ENCODE measurements at regions not wholly inside any gene's neighbourhood (a gene's known extent, or its start where the extent isn't known, plus 50 kb on each side); places are given as distances from the start of the nearest gene placed in this dataset.

GRCh38 chr11:43602670-43603069 is 77.9 kb upstream of the HSD17B12 start:
- H3K4me3 ChIP-seq (ENCODE audit: control insufficient read depth, low read depth, low read length), result no peak overlapping the region
- no peak for TF ChIP-seq CTCF (IDR thresholded peaks at IDR 0.05; ENCODE audit: control insufficient read depth, insufficient read depth, low read depth, low read length, missing control alignments)
- no peak for DNase-seq (ENCODE audit: low read depth)

GRCh38 chr11:43614214-43614613 is 66.3 kb upstream of the HSD17B12 start:
- TF ChIP-seq CTCF (IDR thresholded peaks at IDR 0.05; ENCODE audit: control insufficient read depth, insufficient read depth, low read depth, low read length, missing control alignments), result no peak
- no peak overlapping the region for H3K4me3 ChIP-seq (ENCODE audit: control insufficient read depth, low read depth, low read length)
- DNase-seq (ENCODE audit: low read depth), result no peak

GRCh38 chr11:43619863-43620505 is 60.6 kb upstream of the HSD17B12 start:
- DNase-seq (ENCODE audit: low read depth), result no peak
- no peak overlapping the region for H3K4me3 ChIP-seq (ENCODE audit: control insufficient read depth, low read depth, low read length)
- TF ChIP-seq CTCF (IDR thresholded peaks at IDR 0.05; ENCODE audit: control insufficient read depth, insufficient read depth, low read depth, low read length, missing control alignments), result no peak

DNA sequence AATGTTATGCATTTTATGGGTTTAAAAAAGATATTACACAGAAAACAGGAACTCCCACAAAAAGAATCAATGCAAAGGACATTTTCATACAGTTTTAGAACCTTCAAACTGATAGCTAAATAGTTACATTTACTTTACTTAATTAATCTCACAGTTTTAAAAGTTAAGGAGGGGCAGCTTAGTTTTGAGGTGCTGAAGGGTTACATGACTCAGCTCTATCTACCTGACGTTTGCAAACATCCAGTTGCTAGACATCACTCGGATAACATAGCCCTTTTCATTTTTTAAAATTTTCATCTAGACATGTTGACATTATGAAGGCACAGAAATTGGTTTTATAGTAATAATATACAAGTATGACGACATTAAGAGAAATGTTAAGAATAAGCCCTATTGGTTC is 53.7 kb upstream of the HSD17B12 start:
- no peak for DNase-seq (ENCODE audit: low read depth)
- TF ChIP-seq CTCF (IDR thresholded peaks at IDR 0.05; ENCODE audit: control insufficient read depth, insufficient read depth, low read depth, low read length, missing control alignments), result no peak
- H3K4me3 ChIP-seq (ENCODE audit: control insufficient read depth, low read depth, low read length), result no peak overlapping the region

Measured in AG09309 (cell line).